Neural cell (in vitro differentiated cells): ENCODE measurements at regions not wholly inside any gene's neighbourhood (a gene's known extent, or its start where the extent isn't known, plus 50 kb on each side); places are given as distances from the start of the nearest gene placed in this dataset.

Experiments
- CTCF ChIP-seq: fragments of 450-650 bp; IDR thresholded peaks from 2 replicates; pipeline ENCODE4 v1.5.1; 2014; ENCODE audit warnings: antibody characterized with exemption, mild to moderate bottlenecking, moderate library complexity; ENCODE audit not compliant: poor library complexity, severe bottlenecking
- EP300 ChIP-seq: fragments of 450-650 bp; conservative IDR thresholded peaks from 2 replicates; pipeline ENCODE4 v1.6.1; 2014; ENCODE audit warnings: antibody characterized with exemption, mild to moderate bottlenecking, moderate library complexity; ENCODE audit not compliant: poor library complexity, severe bottlenecking
- EZH2 ChIP-seq: fragments of 200-600, 300-800 bp; shearing (Covaris generic), sonication (generic); IDR thresholded peaks from 2 replicates; pipeline ENCODE4 v1.6.1; 2014; ENCODE audit warnings: antibody characterized with exemption, low read length, borderline replicate concordance, mild to moderate bottlenecking; ENCODE audit not compliant: insufficient read depth, poor library complexity, severe bottlenecking
- MXI1 ChIP-seq: fragments of 450-650 bp; conservative IDR thresholded peaks from 2 replicates; pipeline ENCODE4 v1.6.1; 2014; ENCODE audit warnings: antibody characterized with exemption, mild to moderate bottlenecking; ENCODE audit not compliant: poor library complexity, severe bottlenecking
- POLR2AphosphoS5 ChIP-seq: IDR thresholded peaks from 2 replicates; pipeline ENCODE4 v1.6.1; 2012
- REST ChIP-seq: IDR thresholded peaks from 2 replicates; pipeline ENCODE4 v1.6.1; 2012; ENCODE audit warnings: borderline replicate concordance
- TAF1 ChIP-seq: IDR thresholded peaks from 2 replicates; pipeline ENCODE4 v1.6.1; 2012; ENCODE audit warnings: low read depth

- TF ChIP-seq EP300 (no peak), CTCF (no peak), TAF1 (no peak), EZH2 (no peak), REST (no peak), POLR2AphosphoS5 (no peak), MXI1 (no peak)
Observed at GRCh38 chr10:50972591-50972990, 87.2 kb upstream of the A1CF start.
